Body of pancreas (tissue), 4 donors: ENCODE measurements at regions not wholly inside any gene's neighbourhood (a gene's known extent, or its start where the extent isn't known, plus 50 kb on each side); places are given as distances from the start of the nearest gene placed in this dataset.

ENCODE experiments used
- CTCF ChIP-seq, 7 experiments: fragments of 450-650 bp in 4 of 7; fragments of 200-600 bp in 3 of 7; sonication (generic) in 3 of 7; IDR thresholded peaks; one replicate each; pipeline ENCODE4 v1.5.1; 2016 to 2019; ENCODE audit warnings: antibody characterized with exemption in 7 of 7
- POLR2A ChIP-seq, 3 donors: fragments of 450-650 bp; IDR thresholded peaks; one replicate each; pipeline ENCODE4 v1.6.1; 2016; ENCODE audit warnings: antibody characterized with exemption in 3 of 3, mild to moderate bottlenecking in 2 of 3

GRCh38 chr9:32069169-32069813 lies 315.2 kb upstream of the ACO1 start:
- no peak for TF ChIP-seq POLR2A (IDR thresholded peaks at IDR 0.05)
- no peak for TF ChIP-seq CTCF (IDR thresholded peaks at IDR 0.05)
